ENCODE measurements at regions not wholly inside any gene's neighbourhood (a gene's known extent, or its start where the extent isn't known, plus 50 kb on each side); places are given as distances from the start of the nearest gene placed in this dataset. TPM values are rescaled to one million over a fixed set of nuclear protein-coding genes. Genes with fewer than 3 reads are reported as not detected.

DNA sequence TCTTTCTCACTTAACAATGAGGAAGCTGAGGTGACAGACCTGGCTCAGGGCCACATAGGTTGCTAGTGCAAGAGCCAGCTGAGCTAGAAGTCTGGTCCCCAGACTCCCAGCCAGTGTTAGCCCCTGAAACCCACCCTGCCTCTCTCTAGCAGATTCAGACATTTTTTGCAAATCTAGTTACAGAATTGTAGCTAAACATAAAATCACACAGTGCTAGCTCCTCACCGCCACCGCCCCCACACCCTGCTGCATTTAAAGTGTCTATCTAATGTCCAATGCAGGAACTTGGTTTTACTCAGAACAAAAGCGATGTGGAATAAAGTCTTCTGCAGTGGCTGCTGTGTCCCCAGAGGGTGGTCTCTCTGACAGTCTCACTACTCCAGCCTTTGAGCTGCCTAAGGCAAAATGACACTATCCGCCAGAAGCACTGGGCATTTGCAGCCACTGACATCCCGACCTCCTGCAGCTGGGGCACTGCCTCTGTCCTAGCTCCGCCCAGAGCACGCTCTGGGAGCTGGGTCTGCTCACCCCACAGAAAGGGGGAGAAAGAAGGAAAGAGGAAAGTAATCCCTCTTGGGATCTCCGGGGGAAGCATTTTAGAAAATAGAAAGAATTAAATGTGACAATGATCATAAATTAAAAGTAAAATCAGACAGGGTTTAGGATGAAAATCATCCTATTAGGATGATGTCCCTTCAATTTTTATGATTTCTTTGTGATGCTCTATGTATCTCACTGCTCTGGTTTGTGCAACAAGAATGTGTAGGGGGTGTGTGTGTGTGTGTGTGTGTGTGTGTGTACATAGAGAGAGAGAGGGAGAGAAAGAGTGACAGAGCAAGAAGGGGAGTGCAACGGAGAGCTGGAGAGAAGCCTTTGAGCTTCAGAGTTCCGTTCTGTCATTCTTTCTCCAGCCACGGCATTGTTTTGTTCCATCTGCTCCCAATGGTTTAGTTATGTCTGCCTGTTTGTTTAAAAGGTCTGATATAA, 50.5 kb upstream of the ST8SIA3 start:
- Histone ChIP-seq H3K4me2 (no peak overlapping the region), H3K9me2 (replicated peaks; ENCODE audit: insufficient read depth) (no peaks in the 10 kb centered on the region), H3K79me2 (no peaks in the 10 kb centered on the region), H3K36me3 (replicated peaks; ENCODE audit: insufficient read depth, low read depth) (no peaks in the 10 kb centered on the region), H3K27ac (no peak overlapping the region), H3K4me1 (ENCODE audit: insufficient read depth) (no peaks in the 10 kb centered on the region), H3K4me3 (no peak overlapping the region), H3K27me3 (peaks cover 6% of the 10 kb centered on the region), H2AFZ (no peak overlapping the region), H4K20me1 (ENCODE audit: insufficient read depth, poor library complexity, severe bottlenecking) (no peaks in the 10 kb centered on the region), H3K9me3 (ENCODE audit: low read depth) (no peaks in the 10 kb centered on the region)
- no peak for TF ChIP-seq EZH2phosphoT487 (IDR thresholded peaks at IDR 0.05; ENCODE audit: low read depth, severe bottlenecking, unreplicated experiment)
- no peak for TF ChIP-seq EZH2 (IDR thresholded peaks at IDR 0.05; ENCODE audit: borderline replicate concordance)
- TF ChIP-seq, protein P1, sequence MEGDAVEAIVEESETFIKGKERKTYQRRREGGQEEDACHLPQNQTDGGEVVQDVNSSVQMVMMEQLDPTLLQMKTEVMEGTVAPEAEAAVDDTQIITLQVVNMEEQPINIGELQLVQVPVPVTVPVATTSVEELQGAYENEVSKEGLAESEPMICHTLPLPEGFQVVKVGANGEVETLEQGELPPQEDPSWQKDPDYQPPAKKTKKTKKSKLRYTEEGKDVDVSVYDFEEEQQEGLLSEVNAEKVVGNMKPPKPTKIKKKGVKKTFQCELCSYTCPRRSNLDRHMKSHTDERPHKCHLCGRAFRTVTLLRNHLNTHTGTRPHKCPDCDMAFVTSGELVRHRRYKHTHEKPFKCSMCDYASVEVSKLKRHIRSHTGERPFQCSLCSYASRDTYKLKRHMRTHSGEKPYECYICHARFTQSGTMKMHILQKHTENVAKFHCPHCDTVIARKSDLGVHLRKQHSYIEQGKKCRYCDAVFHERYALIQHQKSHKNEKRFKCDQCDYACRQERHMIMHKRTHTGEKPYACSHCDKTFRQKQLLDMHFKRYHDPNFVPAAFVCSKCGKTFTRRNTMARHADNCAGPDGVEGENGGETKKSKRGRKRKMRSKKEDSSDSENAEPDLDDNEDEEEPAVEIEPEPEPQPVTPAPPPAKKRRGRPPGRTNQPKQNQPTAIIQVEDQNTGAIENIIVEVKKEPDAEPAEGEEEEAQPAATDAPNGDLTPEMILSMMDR (IDR thresholded peaks at IDR 0.05; ENCODE audit: poor library complexity) = no peak
- 57% methylated on average over 11 of the region's 11 CpGs for WGBS (ENCODE audit: low lambda C conversion rate, missing lambda C conversion rate)
- DNase-seq (ENCODE audit: low spot score) = no peak

Small RNAs in the stretch of these regions (small RNA-seq; reads per million reads assigned to genes)
- gene RNU6-737P = not detected

All from hepatocyte (in vitro differentiated cells).